Tibial nerve (tissue), 4 donors: ENCODE measurements at regions not wholly inside any gene's neighbourhood (a gene's known extent, or its start where the extent isn't known, plus 50 kb on each side); places are given as distances from the start of the nearest gene placed in this dataset.

Experiments used
- DNase-seq, 2 donors: peaks; one replicate each; pipeline ENCODE4 v3.0.0-alpha.2; 2019; ENCODE audit warnings: low spot score in 2 of 2
- H3K27ac ChIP-seq, 4 donors: fragments of 200-600 bp; sonication (generic) in 3 of 4; one replicate each; pipeline ENCODE4 v1.5.1; 2017 to 2019; ENCODE audit warnings: mild to moderate bottlenecking in 1 of 4
- H3K27me3 ChIP-seq, 2 donors: fragments of 200-600 bp; sonication (generic) in 1 of 2; one replicate each; pipeline versions ENCODE4 v1.5.1 to v1.6.0; 2017 to 2019
- H3K36me3 ChIP-seq, 3 donors: fragments of 200-600 bp; sonication (generic); one replicate each; pipeline ENCODE4 v1.5.1; 2018 to 2019
- H3K4me1 ChIP-seq, 4 donors: fragments of 200-600 bp; sonication (generic) in 3 of 4; one replicate each; pipeline ENCODE4 v1.5.1; 2017 to 2019
- H3K4me3 ChIP-seq, 4 donors: fragments of 200-600 bp; sonication (generic) in 3 of 4; one replicate each; pipeline ENCODE4 v1.5.1; 2017 to 2019; ENCODE audit warnings: mild to moderate bottlenecking in 1 of 4, moderate library complexity in 1 of 4
- H3K9me3 ChIP-seq, 4 donors: fragments of 200-600 bp; sonication (generic) in 3 of 4; one replicate each; pipeline ENCODE4 v1.5.1; 2017 to 2019
- CTCF ChIP-seq, 5 experiments: fragments of 200-600 bp in 3 of 5; fragments of 450-650 bp in 2 of 5; sonication (generic) in 3 of 5; IDR thresholded peaks; one replicate each; pipeline ENCODE4 v1.5.1; 2016 to 2019; ENCODE audit warnings: antibody characterized with exemption in 5 of 5, mild to moderate bottlenecking in 3 of 5, moderate library complexity in 2 of 5
- EP300 ChIP-seq, 2 donors: sonication (generic); formaldehyde crosslinking; IDR thresholded peaks; one replicate each; pipeline ENCODE4 v1.6.1; 2017; ENCODE audit warnings: antibody characterized with exemption in 2 of 2, mild to moderate bottlenecking in 1 of 2
- POLR2A ChIP-seq, 2 donors: fragments of 450-650 bp; IDR thresholded peaks; one replicate each; pipeline ENCODE4 v1.6.1; 2017; ENCODE audit warnings: antibody characterized with exemption in 2 of 2, mild to moderate bottlenecking in 2 of 2, moderate library complexity in 2 of 2
- WGBS, 2 donors: methylation state at CpG; one replicate each; pipeline ENCODE4 v1.1.5; 2018; 5-methylcytosine and 5-hydroxymethylcytosine counted together

- WGBS, 2 donors = 89 to 91% methylated on average over 10 of the region's 10 CpGs
- TF ChIP-seq POLR2A (IDR thresholded peaks at IDR 0.05) (no peak), EP300 (IDR thresholded peaks at IDR 0.05) (no peak), CTCF (IDR thresholded peaks at IDR 0.05) (no peak)
Observed at GRCh38 chr20:21583486-21584168, 69.8 kb upstream of the NKX2-2 start.

GRCh38 chr20:21577551-21577950 lies 63.7 kb upstream of the NKX2-2 start:
- H3K27ac ChIP-seq = no peak overlapping the region
- TF ChIP-seq EP300 (IDR thresholded peaks at IDR 0.05) = no peak
- no peak for TF ChIP-seq POLR2A (IDR thresholded peaks at IDR 0.05)
- TF ChIP-seq CTCF (IDR thresholded peaks at IDR 0.05) = no peak
- no peaks in the 10 kb centered on the region for H3K27me3 ChIP-seq
- H3K36me3 ChIP-seq = no peaks in the 10 kb centered on the region
- DNase-seq = no peak
- no peak overlapping the region for H3K4me3 ChIP-seq
- no peaks in the 10 kb centered on the region for H3K4me1 ChIP-seq
- no peaks in the 10 kb centered on the region for H3K9me3 ChIP-seq
- WGBS, 2 donors = 67% methylated on average over 4 of the region's 4 CpGs

More at GRCh38 chr20:21583486-21584168, 69.8 kb upstream of the NKX2-2 start:
- Histone ChIP-seq H3K27ac (no peak overlapping the region), H3K4me1 (no peaks in the 10 kb centered on the region), H3K9me3 (no peaks in the 10 kb centered on the region), H3K4me3 (no peak overlapping the region), H3K36me3 (no peaks in the 10 kb centered on the region), H3K27me3 (no peaks in the 10 kb centered on the region)
- DNase-seq = no peak

- TF ChIP-seq CTCF (IDR thresholded peaks at IDR 0.05) = no peak
- no peak for TF ChIP-seq EP300 (IDR thresholded peaks at IDR 0.05)
- no peak for TF ChIP-seq POLR2A (IDR thresholded peaks at IDR 0.05)
- DNase-seq = no peak
- H3K27me3 ChIP-seq = no peaks in the 10 kb centered on the region
- H3K4me1 ChIP-seq = no peaks in the 10 kb centered on the region
- H3K36me3 ChIP-seq = no peaks in the 10 kb centered on the region
- H3K9me3 ChIP-seq = no peaks in the 10 kb centered on the region
- WGBS, 2 donors = 51 to 54% methylated on average over 5 of the region's 5 CpGs
- no peak overlapping the region for H3K27ac ChIP-seq
- no peak overlapping the region for H3K4me3 ChIP-seq
Observed at GRCh38 chr20:21575981-21576740, 62.3 kb upstream of the NKX2-2 start.

GRCh38 chr20:21575167-21575566 lies 61.3 kb upstream of the NKX2-2 start:
- 75 to 77% methylated on average over 3 of the region's 3 CpGs for WGBS, 2 donors
- no peak for DNase-seq
- TF ChIP-seq EP300 (IDR thresholded peaks at IDR 0.05) (no peak), CTCF (IDR thresholded peaks at IDR 0.05) (no peak), POLR2A (IDR thresholded peaks at IDR 0.05) (no peak)
- Histone ChIP-seq H3K9me3 (no peaks in the 10 kb centered on the region), H3K4me1 (no peaks in the 10 kb centered on the region), H3K36me3 (no peaks in the 10 kb centered on the region), H3K27ac (no peak overlapping the region), H3K27me3 (no peaks in the 10 kb centered on the region), H3K4me3 (no peak overlapping the region)

GRCh38 chr20:21574443-21574842 lies 60.6 kb upstream of the NKX2-2 start:
- no peak for DNase-seq
- H3K36me3 ChIP-seq = no peaks in the 10 kb centered on the region
- H3K27me3 ChIP-seq = no peaks in the 10 kb centered on the region
- H3K4me3 ChIP-seq = no peak overlapping the region
- TF ChIP-seq EP300 (IDR thresholded peaks at IDR 0.05) = no peak
- TF ChIP-seq POLR2A (IDR thresholded peaks at IDR 0.05) = no peak
- no peak for TF ChIP-seq CTCF (IDR thresholded peaks at IDR 0.05)
- no peaks in the 10 kb centered on the region for H3K4me1 ChIP-seq
- 76% methylated on average over 13 of the region's 13 CpGs for WGBS, 2 donors
- no peaks in the 10 kb centered on the region for H3K9me3 ChIP-seq
- no peak overlapping the region for H3K27ac ChIP-seq
